ENCODE measurements at regions not wholly inside any gene's neighbourhood (a gene's known extent, or its start where the extent isn't known, plus 50 kb on each side); places are given as distances from the start of the nearest gene placed in this dataset.

DNA sequence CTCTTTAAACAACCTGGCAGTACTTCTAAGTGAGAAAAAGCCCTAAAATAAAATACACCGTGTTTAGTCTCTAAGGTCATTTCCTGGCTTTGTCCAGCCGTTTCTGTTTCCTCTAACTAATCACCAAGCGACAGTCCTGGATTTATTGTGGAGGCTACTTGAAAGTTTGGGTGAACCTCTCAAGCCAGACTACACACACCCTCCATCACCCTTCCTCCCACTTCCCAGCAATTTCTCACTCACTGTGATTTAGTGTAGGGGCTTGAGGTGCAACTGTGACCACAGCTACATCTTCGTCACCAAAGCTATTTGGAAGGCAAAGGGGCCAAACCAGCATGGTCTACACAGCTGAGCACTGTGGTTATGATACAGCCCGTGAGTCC lies 240.0 kb upstream of the SLC24A2 start:
- TF ChIP-seq, protein P1, sequence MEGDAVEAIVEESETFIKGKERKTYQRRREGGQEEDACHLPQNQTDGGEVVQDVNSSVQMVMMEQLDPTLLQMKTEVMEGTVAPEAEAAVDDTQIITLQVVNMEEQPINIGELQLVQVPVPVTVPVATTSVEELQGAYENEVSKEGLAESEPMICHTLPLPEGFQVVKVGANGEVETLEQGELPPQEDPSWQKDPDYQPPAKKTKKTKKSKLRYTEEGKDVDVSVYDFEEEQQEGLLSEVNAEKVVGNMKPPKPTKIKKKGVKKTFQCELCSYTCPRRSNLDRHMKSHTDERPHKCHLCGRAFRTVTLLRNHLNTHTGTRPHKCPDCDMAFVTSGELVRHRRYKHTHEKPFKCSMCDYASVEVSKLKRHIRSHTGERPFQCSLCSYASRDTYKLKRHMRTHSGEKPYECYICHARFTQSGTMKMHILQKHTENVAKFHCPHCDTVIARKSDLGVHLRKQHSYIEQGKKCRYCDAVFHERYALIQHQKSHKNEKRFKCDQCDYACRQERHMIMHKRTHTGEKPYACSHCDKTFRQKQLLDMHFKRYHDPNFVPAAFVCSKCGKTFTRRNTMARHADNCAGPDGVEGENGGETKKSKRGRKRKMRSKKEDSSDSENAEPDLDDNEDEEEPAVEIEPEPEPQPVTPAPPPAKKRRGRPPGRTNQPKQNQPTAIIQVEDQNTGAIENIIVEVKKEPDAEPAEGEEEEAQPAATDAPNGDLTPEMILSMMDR (IDR thresholded peaks at IDR 0.05): no peak
- TF ChIP-seq POLR2A (IDR thresholded peaks at IDR 0.05) (no peak), POLR2AphosphoS5 (IDR thresholded peaks at IDR 0.05; ENCODE audit: insufficient read depth in 1 of 2, low read depth in 1 of 2) (no peak)
